HL-60 (cell line): ENCODE measurements at regions not wholly inside any gene's neighbourhood (a gene's known extent, or its start where the extent isn't known, plus 50 kb on each side); places are given as distances from the start of the nearest gene placed in this dataset.

ENCODE experiments used
- DNase-seq, 2 experiments: peaks; one replicate each; pipeline ENCODE4 v3.0.0-alpha.2; 2010 to 2020; ENCODE audit warnings: low read depth in 1 of 2, low spot score in 1 of 2
- H3K27ac ChIP-seq: fragments of 250-450 bp; sonication (Bioruptor Pico); replicated peaks from 2 replicates; pipeline ENCODE4 v1.5.1; 2020; ENCODE audit warnings: mild to moderate bottlenecking, moderate library complexity
- H3K27me3 ChIP-seq: fragments of 250-450 bp; sonication (Bioruptor Pico); 2 replicates; pipeline ENCODE4 v1.5.1; 2021; ENCODE audit warnings: mild to moderate bottlenecking, moderate library complexity; ENCODE audit not compliant: insufficient read depth, poor library complexity, severe bottlenecking
- H3K4me3 ChIP-seq: replicated peaks from 2 replicates; pipeline ENCODE4 v1.5.1; 2011; ENCODE audit warnings: mild to moderate bottlenecking, control low read depth, low read length; ENCODE audit not compliant: insufficient read depth
- GABPA ChIP-seq: IDR thresholded peaks from 2 replicates; pipeline ENCODE4 v1.6.1; 2012; ENCODE audit warnings: low read depth
- POLR2AphosphoS5 ChIP-seq: IDR thresholded peaks from 2 replicates; pipeline ENCODE4 v1.6.1; 2012; ENCODE audit warnings: low read depth
- SPI1 ChIP-seq: IDR thresholded peaks from 2 replicates; pipeline ENCODE4 v1.6.1; 2012; ENCODE audit warnings: low read depth, mild to moderate bottlenecking, borderline replicate concordance
- TF ChIP-seq, protein P1 (sequence below): IDR thresholded peaks from one replicate; pipeline ENCODE4 v1.5.1; 2011; ENCODE audit warnings: low read length, control low read depth, inconsistent platforms; ENCODE audit not compliant: insufficient read depth
- TF ChIP-seq, protein P2 (sequence below): IDR thresholded peaks from 2 replicates; pipeline ENCODE4 v1.6.1; 2012; ENCODE audit warnings: low read depth; ENCODE audit not compliant: insufficient replicate concordance

DNA sequence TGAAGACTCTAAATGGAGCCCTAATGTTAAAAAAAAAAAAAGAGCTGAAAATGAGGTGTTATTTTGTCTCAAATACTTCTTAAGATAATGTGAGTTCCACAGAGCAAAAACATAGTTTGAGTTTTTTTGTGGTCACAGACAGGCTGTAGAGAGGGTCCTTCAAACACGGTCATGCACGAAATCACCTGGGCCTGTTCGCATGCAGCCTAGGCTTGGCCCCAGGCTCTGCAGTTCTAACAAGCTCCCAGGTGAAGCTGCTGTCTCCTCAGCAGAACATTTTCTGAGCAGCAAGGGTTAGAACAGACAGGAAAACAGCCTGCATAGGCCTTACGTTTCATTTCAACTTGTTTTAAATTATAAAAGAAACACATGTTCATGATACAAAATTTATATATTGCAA is 65.4 kb upstream of the TBPL2 start:
- TF ChIP-seq, protein P1, sequence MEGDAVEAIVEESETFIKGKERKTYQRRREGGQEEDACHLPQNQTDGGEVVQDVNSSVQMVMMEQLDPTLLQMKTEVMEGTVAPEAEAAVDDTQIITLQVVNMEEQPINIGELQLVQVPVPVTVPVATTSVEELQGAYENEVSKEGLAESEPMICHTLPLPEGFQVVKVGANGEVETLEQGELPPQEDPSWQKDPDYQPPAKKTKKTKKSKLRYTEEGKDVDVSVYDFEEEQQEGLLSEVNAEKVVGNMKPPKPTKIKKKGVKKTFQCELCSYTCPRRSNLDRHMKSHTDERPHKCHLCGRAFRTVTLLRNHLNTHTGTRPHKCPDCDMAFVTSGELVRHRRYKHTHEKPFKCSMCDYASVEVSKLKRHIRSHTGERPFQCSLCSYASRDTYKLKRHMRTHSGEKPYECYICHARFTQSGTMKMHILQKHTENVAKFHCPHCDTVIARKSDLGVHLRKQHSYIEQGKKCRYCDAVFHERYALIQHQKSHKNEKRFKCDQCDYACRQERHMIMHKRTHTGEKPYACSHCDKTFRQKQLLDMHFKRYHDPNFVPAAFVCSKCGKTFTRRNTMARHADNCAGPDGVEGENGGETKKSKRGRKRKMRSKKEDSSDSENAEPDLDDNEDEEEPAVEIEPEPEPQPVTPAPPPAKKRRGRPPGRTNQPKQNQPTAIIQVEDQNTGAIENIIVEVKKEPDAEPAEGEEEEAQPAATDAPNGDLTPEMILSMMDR, result no peak
- TF ChIP-seq, protein P2, sequence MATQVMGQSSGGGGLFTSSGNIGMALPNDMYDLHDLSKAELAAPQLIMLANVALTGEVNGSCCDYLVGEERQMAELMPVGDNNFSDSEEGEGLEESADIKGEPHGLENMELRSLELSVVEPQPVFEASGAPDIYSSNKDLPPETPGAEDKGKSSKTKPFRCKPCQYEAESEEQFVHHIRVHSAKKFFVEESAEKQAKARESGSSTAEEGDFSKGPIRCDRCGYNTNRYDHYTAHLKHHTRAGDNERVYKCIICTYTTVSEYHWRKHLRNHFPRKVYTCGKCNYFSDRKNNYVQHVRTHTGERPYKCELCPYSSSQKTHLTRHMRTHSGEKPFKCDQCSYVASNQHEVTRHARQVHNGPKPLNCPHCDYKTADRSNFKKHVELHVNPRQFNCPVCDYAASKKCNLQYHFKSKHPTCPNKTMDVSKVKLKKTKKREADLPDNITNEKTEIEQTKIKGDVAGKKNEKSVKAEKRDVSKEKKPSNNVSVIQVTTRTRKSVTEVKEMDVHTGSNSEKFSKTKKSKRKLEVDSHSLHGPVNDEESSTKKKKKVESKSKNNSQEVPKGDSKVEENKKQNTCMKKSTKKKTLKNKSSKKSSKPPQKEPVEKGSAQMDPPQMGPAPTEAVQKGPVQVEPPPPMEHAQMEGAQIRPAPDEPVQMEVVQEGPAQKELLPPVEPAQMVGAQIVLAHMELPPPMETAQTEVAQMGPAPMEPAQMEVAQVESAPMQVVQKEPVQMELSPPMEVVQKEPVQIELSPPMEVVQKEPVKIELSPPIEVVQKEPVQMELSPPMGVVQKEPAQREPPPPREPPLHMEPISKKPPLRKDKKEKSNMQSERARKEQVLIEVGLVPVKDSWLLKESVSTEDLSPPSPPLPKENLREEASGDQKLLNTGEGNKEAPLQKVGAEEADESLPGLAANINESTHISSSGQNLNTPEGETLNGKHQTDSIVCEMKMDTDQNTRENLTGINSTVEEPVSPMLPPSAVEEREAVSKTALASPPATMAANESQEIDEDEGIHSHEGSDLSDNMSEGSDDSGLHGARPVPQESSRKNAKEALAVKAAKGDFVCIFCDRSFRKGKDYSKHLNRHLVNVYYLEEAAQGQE, result no peak
- TF ChIP-seq GABPA (no peak), POLR2AphosphoS5 (no peak)
- no peaks in the 10 kb centered on the region for H3K27me3 ChIP-seq
- no peak for DNase-seq
- no peak overlapping the region for H3K27ac ChIP-seq
- no peak overlapping the region for H3K4me3 ChIP-seq

DNA sequence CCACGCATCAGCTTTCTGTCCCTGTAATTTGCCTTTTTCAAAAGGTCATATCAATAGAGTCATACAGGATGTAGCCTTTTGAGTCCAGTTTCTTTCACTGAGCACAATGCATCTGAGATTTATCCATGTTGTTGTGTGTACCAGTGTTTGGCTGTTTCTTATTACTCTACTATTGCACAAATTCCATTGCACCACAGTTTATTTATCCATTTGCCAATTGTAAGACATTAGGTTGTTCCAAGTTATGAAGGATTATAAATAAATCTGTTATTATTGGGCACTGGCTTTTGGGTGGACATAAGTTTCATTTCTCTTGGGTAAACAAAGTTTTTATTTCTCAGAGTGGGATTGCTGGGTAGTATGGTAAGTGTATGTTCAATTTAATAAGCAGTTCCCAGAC is 68.3 kb upstream of the TBPL2 start:
- DNase-seq, result no peak
- no peak overlapping the region for H3K27ac ChIP-seq
- TF ChIP-seq GABPA, result no peak
- no peak for TF ChIP-seq SPI1
- TF ChIP-seq, protein P1, result no peak
- TF ChIP-seq, protein P2, result no peak
- no peak for TF ChIP-seq POLR2AphosphoS5
- H3K27me3 ChIP-seq, result no peaks in the 10 kb centered on the region
- H3K4me3 ChIP-seq, result no peak overlapping the region

DNA sequence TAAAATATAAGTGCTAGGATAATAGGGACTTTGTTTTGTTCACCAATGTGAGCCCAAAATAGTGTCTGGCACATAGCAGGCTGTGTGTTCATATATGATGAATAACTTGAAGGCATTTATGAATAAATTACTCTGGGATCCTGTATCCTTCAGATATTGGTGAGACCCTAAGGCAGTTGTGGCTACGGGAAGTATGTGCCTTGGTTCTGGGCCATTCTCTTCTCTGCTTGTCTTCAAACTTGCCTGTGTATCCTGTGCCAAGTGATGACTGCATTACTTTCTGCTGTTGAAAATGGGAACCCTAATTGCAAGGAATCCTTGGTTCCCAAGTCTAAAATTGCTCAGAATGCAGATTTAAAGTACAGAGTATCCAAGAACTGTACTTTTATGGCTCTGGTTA is 67.6 kb upstream of the KTN1 start:
- no peak overlapping the region for H3K4me3 ChIP-seq
- DNase-seq, result no peak
- TF ChIP-seq, protein P1, result no peak
- TF ChIP-seq, protein P2, result no peak
- TF ChIP-seq POLR2AphosphoS5, result no peak
- no peak for TF ChIP-seq SPI1
- no peak for TF ChIP-seq GABPA
- no peaks in the 10 kb centered on the region for H3K27me3 ChIP-seq
- no peak overlapping the region for H3K27ac ChIP-seq
